Fibroblast of peridontal ligament (primary cell): ENCODE measurements at regions not wholly inside any gene's neighbourhood (a gene's known extent, or its start where the extent isn't known, plus 50 kb on each side); places are given as distances from the start of the nearest gene placed in this dataset.

Source experiments
- DNase-seq: peaks from one replicate; pipeline ENCODE4 v3.0.0-alpha.2; 2010; ENCODE audit errors: extremely low read depth

DNA sequence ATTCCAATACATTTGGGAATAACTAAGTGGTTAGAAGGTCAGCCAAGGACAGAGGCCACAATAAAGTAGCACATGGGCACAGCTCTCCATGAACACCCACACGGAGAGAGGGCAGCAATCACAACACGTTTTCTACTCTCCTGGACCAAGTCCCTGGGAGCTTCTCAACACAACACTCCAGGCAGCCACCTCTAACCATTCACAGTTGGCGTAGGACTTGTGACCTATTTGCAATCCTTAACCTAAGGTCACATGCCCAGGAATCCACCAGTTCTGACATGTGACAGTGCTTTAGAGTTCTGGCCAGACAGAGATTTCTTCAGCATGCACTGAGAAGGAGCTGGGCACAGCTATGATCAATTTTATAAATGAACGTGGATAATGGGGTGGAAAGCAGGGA lies 280.8 kb downstream of the SHQ1 start:
- DNase-seq: no peak

DNA sequence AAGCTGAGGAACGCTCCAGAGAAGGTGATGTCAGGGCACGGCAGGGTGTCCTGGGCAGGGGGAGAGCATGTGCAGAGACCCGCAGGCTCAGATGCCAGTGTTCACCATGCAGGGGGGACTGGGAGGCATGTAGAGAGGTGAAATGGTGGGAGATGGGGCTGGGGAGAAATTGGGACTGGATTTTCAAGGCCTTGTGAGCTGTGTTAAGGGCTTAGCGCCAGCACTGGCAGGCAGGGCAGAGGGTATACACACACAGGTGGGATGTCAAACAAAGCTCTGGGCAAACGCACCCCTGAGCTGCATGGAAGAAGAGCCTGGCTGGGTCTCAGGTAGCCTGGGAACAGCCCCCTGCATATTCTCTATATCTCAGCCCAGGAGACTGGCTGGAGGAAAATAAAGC lies 282.7 kb downstream of the SHQ1 start:
- DNase-seq: no peak

DNA sequence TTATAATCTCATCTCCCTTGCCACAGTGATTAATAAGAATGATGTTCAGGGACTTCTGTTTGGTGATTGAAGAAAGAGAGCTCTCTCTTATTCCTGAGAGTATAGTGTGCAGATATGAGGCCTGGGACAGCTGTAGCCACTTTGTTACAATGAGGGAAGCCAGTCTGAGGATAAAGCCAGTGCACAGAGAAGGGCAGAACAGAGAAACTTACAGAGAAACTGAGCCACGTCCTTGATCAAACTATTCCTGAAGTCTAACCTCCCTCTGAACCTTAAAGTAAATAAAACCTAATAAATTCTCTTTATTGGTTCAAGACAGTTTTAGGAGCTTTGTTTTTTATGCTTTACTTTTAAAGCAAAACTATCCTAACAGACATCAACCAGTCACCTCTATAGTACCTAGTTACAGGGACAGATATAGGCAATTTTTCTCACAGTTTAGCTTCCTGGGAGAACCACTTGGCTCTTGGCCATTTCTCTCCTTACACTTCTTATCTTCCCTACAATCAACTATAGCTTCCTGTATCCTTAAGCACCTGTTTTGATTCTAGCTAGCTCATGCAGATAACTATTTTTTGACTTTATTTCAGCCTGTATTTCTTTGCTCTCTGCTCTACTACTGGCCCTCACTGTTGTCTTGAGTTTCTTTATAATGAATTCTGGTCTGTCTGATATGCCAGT lies 284.4 kb downstream of the SHQ1 start:
- DNase-seq: no peak

DNA sequence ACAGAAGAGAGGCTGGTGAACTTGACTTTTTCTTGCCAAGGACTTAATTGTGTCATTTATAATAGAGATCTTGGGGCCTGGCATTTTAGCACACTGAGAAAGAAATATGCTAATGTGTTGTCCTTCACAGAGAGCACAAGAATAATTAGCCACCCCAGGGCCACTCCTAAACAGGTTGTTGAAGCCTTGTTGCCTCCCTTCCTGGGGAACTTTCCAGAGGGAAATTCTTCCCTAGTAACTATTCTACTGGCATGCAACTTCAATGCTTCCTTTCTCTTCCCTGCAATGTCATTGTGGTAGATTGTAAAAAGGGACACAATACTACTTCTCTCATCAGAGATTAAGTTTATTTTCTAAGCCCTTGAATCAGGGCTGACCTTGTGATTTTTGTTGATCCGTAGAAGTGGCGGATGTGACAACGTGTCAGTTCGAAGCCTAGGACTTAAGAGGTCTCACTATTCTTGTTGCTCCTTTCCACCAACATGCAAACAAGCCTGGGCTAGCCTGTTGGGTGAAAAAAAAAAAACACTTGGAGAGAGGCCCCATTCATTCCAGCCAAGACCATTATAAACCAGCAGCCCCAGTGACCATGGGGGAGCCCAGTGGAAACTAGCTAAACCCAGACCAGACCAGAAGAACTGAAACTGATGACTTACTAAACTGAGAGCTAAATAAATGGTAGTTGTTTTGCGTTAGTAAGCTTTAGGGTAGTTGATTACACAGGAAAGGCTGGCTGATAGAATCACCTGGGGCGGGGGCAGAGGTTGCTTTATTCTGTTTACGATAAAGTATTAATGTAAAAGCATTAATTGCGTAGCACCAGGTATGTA lies 287.2 kb downstream of the SHQ1 start:
- DNase-seq: no peak

DNA sequence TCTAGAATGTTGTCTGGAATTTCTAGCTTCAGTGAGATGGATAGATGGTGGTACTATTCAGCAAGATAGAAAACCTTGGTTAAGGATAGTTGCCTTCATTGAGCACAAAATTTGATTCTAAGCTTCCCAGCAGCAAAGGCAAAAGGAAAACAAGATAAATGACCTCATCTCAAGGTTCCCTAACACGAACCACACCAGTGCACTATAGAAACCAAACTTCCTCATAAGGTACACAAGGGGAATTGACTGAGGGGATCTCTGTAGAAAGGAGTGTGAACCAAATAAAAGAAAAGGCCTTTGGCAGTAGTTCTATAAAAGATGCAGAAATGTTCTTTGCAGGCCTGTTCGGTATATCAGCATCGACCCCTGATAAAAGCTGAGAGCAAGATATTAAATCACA lies 288.9 kb downstream of the SHQ1 start:
- DNase-seq: no peak

DNA sequence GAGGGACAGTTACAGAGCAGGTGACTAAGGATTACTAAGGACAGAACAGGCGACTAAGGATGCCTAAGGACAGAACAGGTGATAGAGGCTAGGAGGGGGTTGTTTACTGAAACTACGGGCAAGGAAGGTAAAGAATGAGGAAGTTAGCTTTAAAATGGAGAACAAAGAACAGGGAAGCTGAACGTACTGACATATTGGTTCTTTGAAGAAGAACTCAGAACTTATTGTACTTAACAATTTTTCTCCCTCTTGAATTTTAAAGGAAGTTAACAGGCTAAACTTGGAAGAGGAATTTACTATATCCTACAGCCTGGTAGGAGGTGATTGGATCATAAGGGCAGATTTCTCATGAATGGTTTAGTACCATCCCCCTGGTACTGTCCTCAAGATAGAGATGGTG lies 290.2 kb downstream of the SHQ1 start:
- no peak for DNase-seq

DNA sequence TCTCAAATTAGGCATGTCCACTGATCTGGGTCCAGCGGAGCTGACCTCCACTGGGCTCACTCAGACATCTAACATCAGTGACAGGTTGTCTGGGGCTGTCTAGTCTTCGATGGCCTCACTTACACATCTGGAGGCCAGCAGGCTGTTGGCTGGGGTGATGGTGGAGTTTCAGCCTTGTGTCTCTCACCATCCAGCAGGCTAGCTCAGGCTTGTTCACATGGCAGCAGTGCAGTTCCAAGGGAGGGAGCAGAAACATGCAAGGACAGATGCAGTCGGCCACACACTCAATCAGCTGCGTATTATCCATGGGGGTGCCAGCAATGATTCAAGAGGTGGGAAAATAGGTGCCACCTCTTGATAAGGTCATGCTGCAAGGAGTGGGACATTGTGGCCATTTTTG lies 292.5 kb downstream of the SHQ1 start:
- DNase-seq: no peak

DNA sequence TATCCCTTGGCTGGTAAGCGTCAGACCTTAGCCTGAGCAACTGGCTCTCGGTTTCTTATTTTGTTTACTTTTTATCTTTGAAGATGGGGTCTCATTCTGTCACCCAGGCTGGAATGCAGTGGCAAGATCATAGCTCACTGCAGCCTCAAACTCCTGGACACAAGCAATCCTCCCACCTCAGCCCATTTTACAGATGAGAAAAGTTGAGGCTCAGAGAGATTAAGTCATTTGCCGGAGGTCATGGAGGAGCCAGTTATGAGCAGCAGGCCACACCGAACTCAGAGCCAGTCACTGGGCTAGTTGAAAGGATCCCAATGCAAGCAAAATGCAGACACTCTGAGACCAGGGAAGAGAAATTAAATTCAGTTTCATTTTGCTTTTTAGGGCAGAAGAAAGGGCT lies 293.6 kb downstream of the SHQ1 start:
- DNase-seq: no peak

DNA sequence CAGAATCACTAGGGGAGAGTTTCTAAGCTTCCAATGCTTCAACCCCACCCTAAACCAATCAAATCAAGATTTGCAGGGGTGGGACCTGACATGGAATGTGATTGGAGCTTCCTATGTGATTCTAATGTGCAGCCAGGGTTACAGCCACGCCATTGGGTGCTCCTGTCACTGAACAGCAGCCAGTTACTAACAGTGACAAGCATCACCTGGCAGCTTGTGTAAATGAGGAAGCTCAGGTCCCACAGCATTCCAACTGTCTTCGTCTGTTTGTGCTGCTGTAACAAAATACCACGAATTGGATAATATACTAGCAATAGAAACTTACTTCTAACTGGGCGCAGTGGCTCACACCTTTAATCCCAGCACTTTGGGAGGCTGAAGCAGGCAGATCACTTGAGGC lies 294.9 kb downstream of the SHQ1 start:
- no peak for DNase-seq

DNA sequence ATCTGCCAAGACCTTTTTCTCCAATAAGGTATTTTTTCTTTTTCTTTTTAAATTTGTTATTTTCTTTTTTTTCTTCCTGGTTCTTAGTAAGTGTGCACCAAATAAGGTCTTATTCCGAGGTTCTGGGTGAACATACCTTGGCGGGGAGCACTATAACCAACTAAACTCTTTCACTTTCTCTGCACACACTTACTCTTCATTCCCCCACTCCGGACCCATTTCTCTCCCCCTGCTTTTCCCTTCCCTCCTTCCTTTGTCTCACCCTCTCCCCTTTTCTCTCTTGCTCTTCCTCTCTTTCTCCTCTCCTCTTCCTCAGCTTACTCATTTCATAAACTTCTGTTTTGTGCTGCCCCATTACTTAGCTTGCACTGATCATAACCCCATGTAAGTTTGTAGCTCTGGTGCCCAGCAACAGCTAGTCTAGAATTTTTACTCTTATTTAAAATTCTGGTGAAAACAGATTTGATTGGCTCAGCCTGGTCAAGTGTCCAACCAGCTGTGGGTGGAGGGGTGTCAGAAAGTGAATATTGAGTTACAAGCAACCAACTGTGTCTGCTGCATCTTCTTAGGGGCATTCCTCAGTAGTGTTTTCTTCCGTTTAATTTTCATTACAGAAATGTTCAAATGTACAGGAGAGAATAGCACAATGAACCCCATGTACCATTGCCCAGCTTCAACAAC lies 297.5 kb downstream of the SHQ1 start:
- DNase-seq: no peak

DNA sequence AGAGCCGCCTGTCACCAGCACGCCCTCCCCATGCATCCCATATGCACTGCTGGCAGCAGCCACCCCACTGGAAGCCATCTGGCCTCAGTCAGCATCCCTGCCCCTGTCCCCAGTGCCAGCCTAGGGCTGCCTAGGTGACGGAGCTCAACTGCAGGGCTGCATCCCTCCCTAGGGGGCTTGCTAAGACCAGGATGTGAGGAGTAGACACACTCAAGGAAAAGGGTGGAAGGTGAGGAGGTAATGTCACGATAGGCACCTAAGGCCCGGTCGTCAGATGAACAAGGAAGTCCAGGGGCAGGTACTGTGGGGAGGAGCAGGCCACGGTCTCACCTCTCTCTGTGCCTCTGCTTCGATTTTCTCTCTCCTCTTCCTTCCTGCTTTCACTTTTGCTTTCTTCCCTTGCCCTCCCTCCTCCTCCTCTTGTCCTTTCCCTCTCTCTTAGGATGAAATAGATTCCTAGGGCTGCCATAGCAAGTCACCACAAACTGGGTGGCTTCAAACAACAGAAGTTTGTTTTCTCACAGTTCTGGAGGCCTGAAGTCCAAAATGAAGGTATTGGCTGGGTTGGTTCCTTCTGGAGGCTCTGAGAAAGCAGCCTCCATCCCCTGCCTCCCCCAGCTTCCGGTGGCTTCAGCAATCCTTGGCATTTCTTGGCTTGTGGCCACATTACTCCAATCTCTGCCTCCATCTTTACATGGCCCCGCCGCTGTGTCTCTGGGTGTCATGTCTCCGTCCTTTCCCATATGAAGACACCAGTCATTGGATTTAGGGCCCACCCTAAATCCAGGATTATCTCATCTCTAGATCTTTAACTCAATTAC lies 298.3 kb downstream of the SHQ1 start:
- DNase-seq: peak; percentile 10

DNA sequence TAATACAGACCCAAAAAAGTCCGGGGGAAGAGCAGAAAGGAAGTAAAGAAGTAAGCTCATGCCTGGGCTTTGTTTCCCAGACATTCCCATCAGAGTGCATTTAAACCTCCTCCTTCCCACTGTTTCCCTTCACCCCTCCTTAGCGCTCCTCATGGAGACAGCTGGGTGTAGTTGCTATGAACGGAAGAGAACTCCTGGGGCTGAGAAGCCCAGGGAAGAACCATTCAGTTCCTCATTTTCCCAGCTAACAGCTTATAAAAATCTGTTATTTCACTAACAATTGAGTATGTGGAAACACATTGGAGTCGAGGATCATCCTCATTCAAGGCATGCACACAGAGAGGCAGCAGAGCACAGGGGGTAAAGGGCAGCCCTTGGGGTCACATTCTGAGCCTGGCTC lies 299.3 kb downstream of the SHQ1 start:
- DNase-seq: no peak

DNA sequence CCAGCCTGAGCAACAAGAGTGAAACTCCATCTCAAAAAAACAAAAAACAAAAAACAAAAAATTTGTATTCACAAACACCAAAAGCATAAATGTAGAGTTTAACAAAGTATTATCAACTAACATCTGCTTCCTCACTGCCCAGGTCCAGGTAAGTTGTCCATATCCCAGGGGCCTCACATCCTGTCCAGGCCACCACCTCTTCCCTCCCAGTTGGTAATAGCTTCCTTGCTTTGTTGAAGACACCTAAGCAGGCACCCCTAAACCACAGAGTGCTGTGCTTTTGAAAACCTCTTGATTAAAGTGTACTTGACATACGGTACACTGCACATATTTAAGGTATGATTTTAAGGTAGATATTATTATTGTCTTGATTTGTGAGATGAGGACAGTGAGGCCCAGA lies 299.8 kb downstream of the SHQ1 start:
- no peak for DNase-seq

DNA sequence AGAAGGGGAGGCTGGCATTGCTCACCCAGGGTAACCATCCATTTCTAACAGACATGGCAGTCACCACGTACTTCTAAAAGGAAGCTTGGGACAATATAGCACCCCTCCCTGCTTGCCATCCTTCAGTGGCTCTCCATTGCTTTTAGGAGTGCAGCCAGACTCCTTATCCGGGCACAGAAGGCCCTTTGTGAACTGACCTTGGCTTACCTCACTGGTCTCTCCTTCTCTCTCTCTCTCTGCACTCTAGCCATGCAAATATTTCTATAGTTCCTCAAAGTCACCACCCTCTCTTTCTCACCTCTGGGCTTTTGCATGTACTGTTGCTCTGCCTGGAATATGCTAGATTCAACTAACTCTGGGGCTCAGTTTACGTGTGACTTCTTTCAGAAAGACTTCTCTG lies 301.1 kb downstream of the SHQ1 start:
- no peak for DNase-seq

DNA sequence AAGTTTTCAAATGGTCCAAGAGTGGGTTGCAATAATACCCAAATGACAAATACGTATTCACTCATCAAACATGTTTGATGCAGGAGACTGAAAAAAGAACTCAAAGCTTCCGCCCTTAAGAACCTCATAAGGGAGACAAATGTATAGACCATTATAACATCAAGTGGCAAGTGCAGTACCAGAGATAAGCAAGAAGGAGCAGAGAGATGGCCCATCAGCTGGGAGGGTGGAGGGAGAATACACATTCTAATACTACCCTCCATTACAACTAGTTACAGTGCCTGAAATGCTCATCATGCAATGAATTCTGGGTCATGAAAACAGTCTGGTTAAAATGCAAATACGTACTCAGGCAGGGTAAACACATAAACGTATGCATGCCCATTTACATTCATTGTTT lies 304.0 kb downstream of the SHQ1 start:
- no peak for DNase-seq

DNA sequence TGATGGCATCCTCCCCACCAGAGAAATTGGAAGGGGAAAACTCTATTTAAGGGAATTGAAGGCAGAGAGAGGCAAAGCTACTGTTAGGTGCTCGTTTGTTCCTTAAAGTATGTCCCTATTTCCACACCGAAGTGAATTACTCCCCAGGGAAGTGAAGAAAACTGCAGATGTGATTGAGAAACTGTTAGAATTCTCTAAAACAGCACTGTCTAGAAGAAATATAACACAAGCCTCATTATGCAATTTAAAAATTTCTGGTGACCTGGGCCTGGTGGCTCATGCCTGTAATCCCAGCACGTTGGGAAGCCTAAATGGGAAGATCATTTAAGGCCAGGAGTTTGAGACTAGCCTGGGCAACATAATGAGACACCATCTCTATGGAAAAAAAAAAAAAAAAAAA lies 305.0 kb downstream of the SHQ1 start:
- DNase-seq: no peak

DNA sequence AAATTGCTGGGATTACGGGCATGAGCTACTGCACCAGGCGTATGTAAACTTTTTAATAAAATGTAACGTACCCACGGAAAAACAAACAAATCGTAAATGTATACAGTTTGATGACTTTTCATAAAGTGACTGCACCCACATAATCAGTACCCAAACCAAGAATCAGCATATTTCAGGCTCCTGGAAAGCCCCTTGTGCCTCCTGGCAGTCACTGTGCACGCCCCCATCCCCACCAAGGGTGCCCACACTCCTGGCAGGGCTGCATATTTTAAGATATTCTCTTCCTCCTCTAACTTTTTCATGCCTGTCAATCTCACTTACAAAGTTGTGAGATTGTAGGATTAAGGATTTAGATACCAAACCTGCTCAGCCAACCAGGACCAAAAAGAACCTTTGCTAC lies 305.5 kb downstream of the SHQ1 start:
- DNase-seq: no peak

DNA sequence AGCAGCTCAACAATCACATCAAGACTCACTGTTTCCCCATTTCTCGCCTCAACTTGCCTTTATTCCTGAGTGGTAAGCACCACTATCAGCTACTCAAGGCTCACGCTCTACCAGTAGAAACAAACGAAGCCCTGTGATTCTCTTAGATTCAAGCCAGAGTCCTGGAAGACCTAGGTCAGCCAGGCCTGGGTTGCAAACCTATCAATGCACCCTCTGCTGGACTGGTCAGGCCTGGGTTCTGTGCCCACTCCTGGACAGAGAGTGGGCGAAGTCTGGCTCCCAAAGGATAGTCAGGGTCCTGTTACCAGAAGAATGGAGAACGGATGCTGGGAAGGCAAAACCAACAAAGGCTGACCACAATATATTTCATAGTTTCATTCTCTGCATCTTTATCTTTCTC lies 308.4 kb downstream of the SHQ1 start:
- DNase-seq: no peak

DNA sequence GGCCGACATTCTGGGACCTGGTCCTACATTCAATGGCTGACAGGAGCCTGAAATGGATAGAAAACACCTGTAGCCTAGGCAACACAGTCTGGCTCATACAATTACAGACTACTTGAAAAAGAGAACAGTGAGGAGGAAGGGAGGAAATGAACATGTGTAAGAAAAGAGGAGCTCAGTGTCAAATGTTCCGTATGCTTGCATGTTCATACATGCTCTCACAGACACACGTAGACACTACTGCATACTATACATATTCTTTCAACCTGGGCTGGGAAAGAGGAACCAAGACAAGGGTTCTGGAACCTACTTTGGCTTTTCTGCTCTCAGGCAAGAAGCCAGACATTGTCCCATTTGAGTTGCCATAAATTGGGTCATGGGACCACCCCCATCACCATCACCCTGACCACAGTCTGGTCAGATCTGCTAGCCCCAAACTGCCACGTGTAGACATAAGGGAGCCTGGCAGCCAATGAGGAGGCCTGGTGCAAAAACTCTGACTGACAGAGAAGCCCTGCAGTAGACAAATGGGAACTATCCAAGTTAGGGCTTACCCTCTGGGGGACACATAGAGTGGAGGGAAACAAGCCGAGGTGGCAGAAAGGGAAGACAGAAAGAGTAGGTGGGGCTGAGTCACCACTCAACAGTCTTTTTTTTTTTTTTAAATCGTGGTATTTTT lies 310.0 kb downstream of the SHQ1 start:
- no peak for DNase-seq

DNA sequence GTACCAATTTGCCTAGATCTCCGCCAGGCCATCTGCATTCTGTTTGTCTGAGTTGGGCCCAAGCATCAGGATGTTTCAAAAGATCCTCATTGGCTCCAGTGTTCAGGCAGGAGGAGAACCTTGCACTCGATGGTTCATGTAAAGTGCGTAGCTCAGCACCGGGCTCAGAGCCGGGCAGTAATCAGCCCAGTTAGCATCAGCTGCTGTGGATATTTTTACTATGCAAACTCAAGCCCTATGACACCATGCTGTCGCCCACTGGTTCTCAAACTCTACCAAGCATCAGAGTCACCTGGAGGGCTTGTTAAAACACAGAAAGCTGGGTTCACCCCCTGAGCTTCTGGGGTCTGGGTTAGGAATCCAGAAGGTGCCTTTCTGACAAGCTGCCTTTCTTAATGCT lies 310.8 kb downstream of the SHQ1 start:
- no peak for DNase-seq

DNA sequence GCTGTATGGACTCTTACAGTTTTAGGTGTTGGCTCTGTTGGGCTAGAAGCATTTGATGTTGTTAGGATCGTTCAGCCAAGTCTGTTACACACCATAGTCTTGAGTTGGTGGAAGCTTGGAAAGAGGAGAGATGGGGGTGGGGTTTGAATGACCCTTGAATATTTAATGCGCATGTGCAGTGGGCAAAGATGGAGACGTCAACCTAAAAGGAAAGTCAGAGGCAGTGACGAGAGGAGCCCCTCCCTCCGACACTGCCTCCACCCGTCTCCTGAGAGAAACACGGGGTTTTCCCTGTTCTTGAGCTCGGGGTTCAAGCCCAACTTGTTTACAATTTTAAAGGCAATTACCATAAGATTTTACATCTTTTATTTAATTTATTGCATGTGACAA lies 311.4 kb downstream of the SHQ1 start:
- no peak for DNase-seq
